HG03571 (cell line): ENCODE measurements at regions not wholly inside any gene's neighbourhood (a gene's known extent, or its start where the extent isn't known, plus 50 kb on each side); places are given as distances from the start of the nearest gene placed in this dataset.

Experiments
- ATAC-seq: cut with Tn5 transposase; IDR thresholded peaks from one replicate; pipeline ENCODE4 v1.9.1; 2021; ENCODE audit not compliant: unreplicated experiment

GRCh38 chr9:107540164-107540561 lies 50.6 kb upstream of the KLF4 start:
- no peak for ATAC-seq

DNA sequence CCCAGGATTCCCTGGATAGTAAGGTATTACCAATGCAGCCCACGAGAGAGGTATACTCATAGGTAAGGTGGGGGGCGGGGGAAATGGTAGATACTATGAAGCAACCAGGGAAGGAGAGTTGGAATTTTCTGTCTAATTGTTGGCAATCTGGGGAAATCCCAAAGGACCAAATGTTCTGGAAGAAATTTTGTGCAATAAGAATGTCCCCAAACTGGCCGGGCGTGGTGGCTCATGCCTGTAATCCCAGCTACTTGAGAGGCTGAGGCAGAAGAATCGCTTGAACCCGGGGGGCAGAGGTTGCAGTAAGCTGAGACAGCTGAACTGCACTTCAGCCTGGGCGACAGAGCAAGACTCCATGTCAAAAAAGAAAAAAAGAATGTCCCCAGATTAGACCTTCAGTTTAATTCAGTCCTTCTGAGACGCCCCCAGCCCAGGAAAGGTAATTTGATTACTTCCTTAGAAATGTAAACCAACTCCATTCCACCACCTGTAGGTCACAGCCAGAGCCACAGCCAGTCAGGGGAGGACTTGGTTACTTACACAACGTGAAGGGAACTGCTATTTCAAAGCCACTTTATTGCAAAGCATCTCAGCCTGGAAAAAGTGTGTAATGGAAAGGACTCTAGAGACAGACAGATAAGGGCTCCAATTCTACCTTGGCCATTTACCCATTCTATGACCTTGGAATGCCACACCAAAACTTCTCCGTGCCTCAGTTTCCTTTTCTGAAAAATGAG lies 50.0 kb upstream of the KLF4 start:
- no peak for ATAC-seq
